Prostate gland (tissue), 2 donors: ENCODE measurements at regions not wholly inside any gene's neighbourhood (a gene's known extent, or its start where the extent isn't known, plus 50 kb on each side); places are given as distances from the start of the nearest gene placed in this dataset.

Source experiments
- POLR2A ChIP-seq: fragments of 450-650 bp; IDR thresholded peaks from one replicate; pipeline ENCODE4 v1.6.1; 2016; ENCODE audit warnings: antibody characterized with exemption, mild to moderate bottlenecking
- TF ChIP-seq, protein P1 (sequence below), 4 experiments: fragments of 200-600 bp in 2 of 4; fragments of 450-650 bp in 2 of 4; sonication (generic) in 2 of 4; IDR thresholded peaks; 1 replicate in 3 of 4; 2 replicates in 1 of 4; pipeline ENCODE4 v1.5.1; 2016 to 2019; ENCODE audit warnings: antibody characterized with exemption in 4 of 4, mild to moderate bottlenecking in 2 of 4, moderate library complexity in 2 of 4

GRCh38 chr12:115213118-115213517 is 529.1 kb upstream of the TBX3 start:
- no peak for TF ChIP-seq POLR2A
- TF ChIP-seq, protein P1, sequence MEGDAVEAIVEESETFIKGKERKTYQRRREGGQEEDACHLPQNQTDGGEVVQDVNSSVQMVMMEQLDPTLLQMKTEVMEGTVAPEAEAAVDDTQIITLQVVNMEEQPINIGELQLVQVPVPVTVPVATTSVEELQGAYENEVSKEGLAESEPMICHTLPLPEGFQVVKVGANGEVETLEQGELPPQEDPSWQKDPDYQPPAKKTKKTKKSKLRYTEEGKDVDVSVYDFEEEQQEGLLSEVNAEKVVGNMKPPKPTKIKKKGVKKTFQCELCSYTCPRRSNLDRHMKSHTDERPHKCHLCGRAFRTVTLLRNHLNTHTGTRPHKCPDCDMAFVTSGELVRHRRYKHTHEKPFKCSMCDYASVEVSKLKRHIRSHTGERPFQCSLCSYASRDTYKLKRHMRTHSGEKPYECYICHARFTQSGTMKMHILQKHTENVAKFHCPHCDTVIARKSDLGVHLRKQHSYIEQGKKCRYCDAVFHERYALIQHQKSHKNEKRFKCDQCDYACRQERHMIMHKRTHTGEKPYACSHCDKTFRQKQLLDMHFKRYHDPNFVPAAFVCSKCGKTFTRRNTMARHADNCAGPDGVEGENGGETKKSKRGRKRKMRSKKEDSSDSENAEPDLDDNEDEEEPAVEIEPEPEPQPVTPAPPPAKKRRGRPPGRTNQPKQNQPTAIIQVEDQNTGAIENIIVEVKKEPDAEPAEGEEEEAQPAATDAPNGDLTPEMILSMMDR (IDR thresholded peaks at IDR 0.05): no peak
